TTC549 (cell line): ENCODE measurements at regions not wholly inside any gene's neighbourhood (a gene's known extent, or its start where the extent isn't known, plus 50 kb on each side); places are given as distances from the start of the nearest gene placed in this dataset.

Source experiments
- FAIRE-seq: peaks from 2 replicates; lab custom pipeline; 2012; peaks lifted over from hg19 to GRCh38; lab: Jason Lieb, UNC

GRCh38 chr9:630817-631216 lies 210.7 kb upstream of the DMRT1 start:
- FAIRE-seq: no peak

GRCh38 chr9:631596-631995 lies 209.9 kb upstream of the DMRT1 start:
- no peak for FAIRE-seq

GRCh38 chr9:633461-633860 lies 208.0 kb upstream of the DMRT1 start:
- FAIRE-seq: no peak

- FAIRE-seq: no peak
These were observed 204.4 kb upstream of the DMRT1 start for GRCh38 chr9:636931-637591.

- no peak for FAIRE-seq
These were observed 203.3 kb upstream of the DMRT1 start for GRCh38 chr9:638152-638551.

- FAIRE-seq: no peak
These were observed 199.5 kb upstream of the DMRT1 start for GRCh38 chr9:642014-642413.

GRCh38 chr9:643966-644365 lies 197.5 kb upstream of the DMRT1 start:
- no peak for FAIRE-seq

GRCh38 chr9:647522-647921 lies 194.0 kb upstream of the DMRT1 start:
- FAIRE-seq: no peak

GRCh38 chr9:649128-650074 lies 192.1 kb upstream of the DMRT1 start:
- no peak for FAIRE-seq

- no peak for FAIRE-seq
These were observed 191.1 kb upstream of the DMRT1 start for GRCh38 chr9:650362-650761.

GRCh38 chr9:651371-651770 lies 190.1 kb upstream of the DMRT1 start:
- FAIRE-seq: no peak

GRCh38 chr9:652914-653313 lies 188.6 kb upstream of the DMRT1 start:
- no peak for FAIRE-seq

- no peak for FAIRE-seq
These were observed 188.1 kb upstream of the DMRT1 start for GRCh38 chr9:653421-653820.

GRCh38 chr9:653856-654387 lies 187.6 kb upstream of the DMRT1 start:
- FAIRE-seq: no peak

GRCh38 chr9:655875-656274 lies 185.6 kb upstream of the DMRT1 start:
- no peak for FAIRE-seq

- FAIRE-seq: no peak
These were observed 184.4 kb upstream of the DMRT1 start for GRCh38 chr9:656926-657568.

GRCh38 chr9:659286-659685 lies 182.2 kb upstream of the DMRT1 start:
- no peak for FAIRE-seq

- no peak for FAIRE-seq
These were observed 181.3 kb upstream of the DMRT1 start for GRCh38 chr9:660227-660626.

GRCh38 chr9:663541-663940 lies 178.0 kb upstream of the DMRT1 start:
- FAIRE-seq: no peak

GRCh38 chr9:665296-665695 lies 176.2 kb upstream of the DMRT1 start:
- no peak for FAIRE-seq

GRCh38 chr9:671997-672396 lies 169.5 kb upstream of the DMRT1 start:
- no peak for FAIRE-seq

GRCh38 chr9:672851-673250 lies 168.6 kb upstream of the DMRT1 start:
- no peak for FAIRE-seq
